GM18873 (cell line): ENCODE measurements at regions not wholly inside any gene's neighbourhood (a gene's known extent, or its start where the extent isn't known, plus 50 kb on each side); places are given as distances from the start of the nearest gene placed in this dataset.

Source experiments
- ATAC-seq: cut with Tn5 transposase; IDR thresholded peaks from one replicate; pipeline ENCODE4 v1.9.1; 2021; ENCODE audit warnings: mild to moderate bottlenecking, moderate library complexity, moderate number of reproducible peaks; ENCODE audit not compliant: unreplicated experiment, low FRiP score

GRCh38 chr21:35853321-35854239 is 206.7 kb downstream of the SETD4 start:
- no peak for ATAC-seq

GRCh38 chr21:35852820-35853219 is 207.5 kb downstream of the SETD4 start:
- no peak for ATAC-seq

- ATAC-seq = no peak
Measured at GRCh38 chr21:35850542-35851103, 209.7 kb downstream of the SETD4 start.

GRCh38 chr21:35850029-35850428 is 210.3 kb downstream of the SETD4 start:
- no peak for ATAC-seq

- ATAC-seq = no peak
Measured at GRCh38 chr21:35849144-35849543, 211.2 kb downstream of the SETD4 start.

GRCh38 chr21:35843911-35844667 is 216.2 kb downstream of the SETD4 start:
- no peak for ATAC-seq

- no peak for ATAC-seq
Measured at GRCh38 chr21:35840949-35841348, 219.4 kb downstream of the SETD4 start.

GRCh38 chr21:35840197-35840799 is 220.0 kb downstream of the SETD4 start:
- ATAC-seq = no peak

GRCh38 chr21:35838987-35839763 is 221.2 kb downstream of the SETD4 start:
- ATAC-seq = no peak

GRCh38 chr21:35838350-35838749 is 222.0 kb downstream of the SETD4 start:
- ATAC-seq = no peak

GRCh38 chr21:35833991-35834390 is 226.3 kb downstream of the SETD4 start:
- ATAC-seq = no peak

GRCh38 chr21:35833388-35833787 is 226.9 kb downstream of the SETD4 start:
- no peak for ATAC-seq

GRCh38 chr21:35831230-35831629 is 229.1 kb downstream of the SETD4 start:
- no peak for ATAC-seq

- no peak for ATAC-seq
Measured at GRCh38 chr21:35829067-35829466, 231.3 kb downstream of the SETD4 start.

- ATAC-seq = no peak
Measured at GRCh38 chr21:35828161-35828560, 232.2 kb downstream of the SETD4 start.

GRCh38 chr21:35827004-35827403 is 233.3 kb downstream of the SETD4 start:
- ATAC-seq = no peak

- ATAC-seq = no peak
Measured at GRCh38 chr21:35825370-35826353, 234.7 kb downstream of the SETD4 start.

GRCh38 chr21:35824136-35824535 is 236.2 kb downstream of the SETD4 start:
- ATAC-seq = no peak

- no peak for ATAC-seq
Measured at GRCh38 chr21:35819134-35819533, 241.2 kb downstream of the SETD4 start.
